Gastrocnemius medialis (tissue), 4 donors: ENCODE measurements at regions not wholly inside any gene's neighbourhood (a gene's known extent, or its start where the extent isn't known, plus 50 kb on each side); places are given as distances from the start of the nearest gene placed in this dataset.
"Not testable (repeated sequence)": the region's sequence is repeated elsewhere in the genome, so short reads cannot be mapped to it uniquely, and the experiment has no call there.

Experiments used
- POLR2A ChIP-seq, 2 donors: fragments of 450-650 bp; IDR thresholded peaks; one replicate each; pipeline ENCODE4 v1.6.1; 2017; ENCODE audit warnings: antibody characterized with exemption in 2 of 2, mild to moderate bottlenecking in 2 of 2, moderate library complexity in 2 of 2
- TF ChIP-seq, protein P1 (sequence below), 5 experiments: fragments of 450-650 bp in 3 of 5; fragments of 200-600 bp in 2 of 5; sonication (generic) in 2 of 5; IDR thresholded peaks in 4 of 5; conservative IDR thresholded peaks in 1 of 5; 1 replicate in 4 of 5; 2 replicates in 1 of 5; pipeline ENCODE4 v1.5.1; 2016 to 2019; ENCODE audit warnings: antibody characterized with exemption in 5 of 5, mild to moderate bottlenecking in 3 of 5, moderate library complexity in 3 of 5

DNA sequence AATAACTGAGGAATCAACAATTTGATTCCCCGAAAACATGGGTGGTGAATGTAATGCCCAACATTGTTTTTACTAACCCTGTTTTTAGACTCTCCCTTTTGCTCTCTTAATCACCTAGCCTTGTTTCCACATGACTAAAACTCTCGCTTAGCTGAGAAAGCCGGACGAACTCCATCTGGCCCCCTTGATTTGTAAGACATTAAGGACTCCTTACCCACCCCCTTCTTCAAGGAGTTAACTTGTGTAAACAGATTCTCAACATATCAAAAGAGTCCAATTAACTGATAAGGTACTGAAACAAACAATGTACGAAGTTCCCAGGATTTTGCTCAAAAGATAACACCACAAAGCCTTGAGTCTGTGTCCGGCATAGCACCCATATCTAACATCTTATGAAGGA lies 194.3 kb downstream of the ZNF737 start:
- not testable (repeated sequence) for TF ChIP-seq POLR2A (IDR thresholded peaks at IDR 0.05)
- TF ChIP-seq, protein P1, sequence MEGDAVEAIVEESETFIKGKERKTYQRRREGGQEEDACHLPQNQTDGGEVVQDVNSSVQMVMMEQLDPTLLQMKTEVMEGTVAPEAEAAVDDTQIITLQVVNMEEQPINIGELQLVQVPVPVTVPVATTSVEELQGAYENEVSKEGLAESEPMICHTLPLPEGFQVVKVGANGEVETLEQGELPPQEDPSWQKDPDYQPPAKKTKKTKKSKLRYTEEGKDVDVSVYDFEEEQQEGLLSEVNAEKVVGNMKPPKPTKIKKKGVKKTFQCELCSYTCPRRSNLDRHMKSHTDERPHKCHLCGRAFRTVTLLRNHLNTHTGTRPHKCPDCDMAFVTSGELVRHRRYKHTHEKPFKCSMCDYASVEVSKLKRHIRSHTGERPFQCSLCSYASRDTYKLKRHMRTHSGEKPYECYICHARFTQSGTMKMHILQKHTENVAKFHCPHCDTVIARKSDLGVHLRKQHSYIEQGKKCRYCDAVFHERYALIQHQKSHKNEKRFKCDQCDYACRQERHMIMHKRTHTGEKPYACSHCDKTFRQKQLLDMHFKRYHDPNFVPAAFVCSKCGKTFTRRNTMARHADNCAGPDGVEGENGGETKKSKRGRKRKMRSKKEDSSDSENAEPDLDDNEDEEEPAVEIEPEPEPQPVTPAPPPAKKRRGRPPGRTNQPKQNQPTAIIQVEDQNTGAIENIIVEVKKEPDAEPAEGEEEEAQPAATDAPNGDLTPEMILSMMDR (IDR thresholded peaks at IDR 0.05 in 4 of 5, conservative IDR thresholded peaks at IDR 0.05 in 1 of 5) = not testable (repeated sequence)
